Calu3 (cell line): ENCODE measurements at regions not wholly inside any gene's neighbourhood (a gene's known extent, or its start where the extent isn't known, plus 50 kb on each side); places are given as distances from the start of the nearest gene placed in this dataset.

Experiments used
- BruUV-seq: library from RNA; stranded (reverse); fragments of 400-500 nt; replicated peaks from 2 replicates; lab custom pipeline; 2021; lab: Mats Ljungman, UMichigan
- CTCF ChIA-PET: fragments of 300-600 bp; sonication (Branson Sonifier 250); formaldehyde crosslinking; loops from one replicate; lab custom pipeline; 2022; ENCODE audit warnings: antibody characterized with exemption; lab: Charles Lee
- DNase-seq: peaks from one replicate; pipeline ENCODE4 v3.0.0; 2022
- H3K27ac Mint-ChIP-seq: one replicate; pipeline ENCODE4 v1.8.0; 2022; ENCODE audit warnings: mixed read lengths; ENCODE audit not compliant: unreplicated experiment
- H3K27me3 Mint-ChIP-seq: one replicate; pipeline ENCODE4 v1.8.0; 2022; ENCODE audit warnings: mixed read lengths; ENCODE audit not compliant: unreplicated experiment
- H3K36me3 Mint-ChIP-seq: one replicate; pipeline ENCODE4 v1.8.0; 2022; ENCODE audit warnings: mild to moderate bottlenecking, moderate library complexity, mixed read lengths; ENCODE audit not compliant: insufficient read depth, unreplicated experiment
- H3K4me1 Mint-ChIP-seq: one replicate; pipeline ENCODE4 v1.8.0; 2022; ENCODE audit warnings: mild to moderate bottlenecking, low read depth, mixed read lengths; ENCODE audit not compliant: unreplicated experiment
- H3K4me3 Mint-ChIP-seq: one replicate; pipeline ENCODE4 v1.8.0; 2022; ENCODE audit warnings: mild to moderate bottlenecking, low read depth, moderate library complexity, mixed read lengths; ENCODE audit not compliant: unreplicated experiment
- H3K9me3 Mint-ChIP-seq: one replicate; pipeline ENCODE4 v1.8.0; 2022; ENCODE audit warnings: low read depth, mixed read lengths; ENCODE audit not compliant: unreplicated experiment
- CTCF ChIP-seq: fragments of 200-600 bp; IDR thresholded peaks from one replicate; pipeline ENCODE4 v1.8.0; 2022; ENCODE audit warnings: antibody characterized with exemption; ENCODE audit not compliant: unreplicated experiment
- intact Hi-C: fragments of 100-400 bp; cut with micrococcal nuclease; formaldehyde crosslinking; loops from one replicate; pipeline ENCODE4 v1.10.0; 2022; ENCODE audit not compliant: unreplicated experiment

GRCh38 chr1:228866468-228866867 is 131.2 kb downstream of the RHOU start:
- Mint-ChIP-seq H3K27me3 (no peaks in the 10 kb centered on the region), H3K4me1 (peaks cover 33% of the 10 kb centered on the region), H3K4me3 (no peak overlapping the region), H3K27ac (no peak overlapping the region), H3K36me3 (no peaks in the 10 kb centered on the region), H3K9me3 (no peaks in the 10 kb centered on the region)
- BruUV-seq, result no TSS peak
- no peak for TF ChIP-seq CTCF
- DNase-seq, result no peak
- CTCF ChIA-PET, result no interaction called here
- intact Hi-C loops, result no loop called here

- no peak overlapping the region for H3K27ac Mint-ChIP-seq
- no peak for TF ChIP-seq CTCF
- no TSS peak for BruUV-seq
- H3K4me3 Mint-ChIP-seq, result no peak overlapping the region
- no peaks in the 10 kb centered on the region for H3K36me3 Mint-ChIP-seq
- CTCF ChIA-PET, result no interaction called here
- H3K4me1 Mint-ChIP-seq, result peaks cover 25% of the 10 kb centered on the region
- no peak for DNase-seq
- intact Hi-C loops, result no loop called here
- H3K27me3 Mint-ChIP-seq, result no peaks in the 10 kb centered on the region
- H3K9me3 Mint-ChIP-seq, result no peaks in the 10 kb centered on the region
These were observed 132.1 kb downstream of the RHOU start for GRCh38 chr1:228867108-228867950.

GRCh38 chr1:228867951-228868730 is 132.9 kb downstream of the RHOU start:
- Mint-ChIP-seq H3K9me3 (no peaks in the 10 kb centered on the region), H3K36me3 (no peaks in the 10 kb centered on the region), H3K27ac (no peak overlapping the region), H3K4me3 (no peak overlapping the region), H3K27me3 (no peaks in the 10 kb centered on the region), H3K4me1 (peaks cover 17% of the 10 kb centered on the region)
- CTCF ChIA-PET, result no interaction called here
- no TSS peak for BruUV-seq
- no peak for TF ChIP-seq CTCF
- intact Hi-C loops, result no loop called here
- DNase-seq, result no peak

- no peaks in the 10 kb centered on the region for H3K36me3 Mint-ChIP-seq
- no peak for TF ChIP-seq CTCF
- BruUV-seq, result no TSS peak
- DNase-seq, result no peak
- CTCF ChIA-PET, result no interaction called here
- peaks cover 11% of the 10 kb centered on the region for H3K4me1 Mint-ChIP-seq
- no peak overlapping the region for H3K27ac Mint-ChIP-seq
- intact Hi-C loops, result no loop called here
- H3K4me3 Mint-ChIP-seq, result no peak overlapping the region
- H3K9me3 Mint-ChIP-seq, result no peaks in the 10 kb centered on the region
- H3K27me3 Mint-ChIP-seq, result no peaks in the 10 kb centered on the region
These were observed 133.4 kb downstream of the RHOU start for GRCh38 chr1:228868731-228869024.
